ENCODE measurements at regions not wholly inside any gene's neighbourhood (a gene's known extent, or its start where the extent isn't known, plus 50 kb on each side); places are given as distances from the start of the nearest gene placed in this dataset.

- peak; percentile 67 to 73 for DNase-seq
These were observed 55.8 kb upstream of the SHC3 start for GRCh38 chr9:89234205-89235067.

DNA sequence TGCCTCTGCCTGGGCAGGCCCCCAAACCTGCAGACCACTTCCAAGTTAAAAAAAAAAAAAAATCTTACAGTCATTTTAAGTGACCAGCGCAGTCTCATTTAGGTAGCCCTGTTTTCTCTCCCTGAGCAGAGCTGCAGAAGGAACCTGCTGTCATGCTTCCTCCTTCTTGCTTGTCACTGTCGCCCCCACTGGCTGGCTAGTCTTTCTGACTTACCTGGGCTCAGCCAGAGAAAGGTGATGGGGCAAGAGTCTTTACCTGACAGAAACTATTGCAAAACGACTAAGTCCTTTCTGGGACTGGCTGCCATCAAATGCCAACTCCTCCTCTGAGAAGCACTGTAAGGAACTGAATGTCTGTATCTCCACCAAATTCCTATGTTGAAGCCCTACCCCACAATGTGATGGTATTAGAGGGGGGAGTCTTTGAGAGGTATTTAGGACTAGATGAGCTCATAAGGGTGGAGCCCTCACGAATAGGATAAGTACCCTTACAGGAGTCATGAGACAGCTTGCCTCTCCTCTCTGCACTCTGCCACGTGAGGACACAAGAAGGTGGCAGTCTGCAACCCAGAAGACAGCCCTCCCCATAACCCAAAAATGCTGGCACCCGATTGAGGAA lies 58.4 kb upstream of the SHC3 start:
- DNase-seq: no peak

- no peak for DNase-seq
These were observed 59.8 kb upstream of the SHC3 start for GRCh38 chr9:89238424-89238823.

DNA sequence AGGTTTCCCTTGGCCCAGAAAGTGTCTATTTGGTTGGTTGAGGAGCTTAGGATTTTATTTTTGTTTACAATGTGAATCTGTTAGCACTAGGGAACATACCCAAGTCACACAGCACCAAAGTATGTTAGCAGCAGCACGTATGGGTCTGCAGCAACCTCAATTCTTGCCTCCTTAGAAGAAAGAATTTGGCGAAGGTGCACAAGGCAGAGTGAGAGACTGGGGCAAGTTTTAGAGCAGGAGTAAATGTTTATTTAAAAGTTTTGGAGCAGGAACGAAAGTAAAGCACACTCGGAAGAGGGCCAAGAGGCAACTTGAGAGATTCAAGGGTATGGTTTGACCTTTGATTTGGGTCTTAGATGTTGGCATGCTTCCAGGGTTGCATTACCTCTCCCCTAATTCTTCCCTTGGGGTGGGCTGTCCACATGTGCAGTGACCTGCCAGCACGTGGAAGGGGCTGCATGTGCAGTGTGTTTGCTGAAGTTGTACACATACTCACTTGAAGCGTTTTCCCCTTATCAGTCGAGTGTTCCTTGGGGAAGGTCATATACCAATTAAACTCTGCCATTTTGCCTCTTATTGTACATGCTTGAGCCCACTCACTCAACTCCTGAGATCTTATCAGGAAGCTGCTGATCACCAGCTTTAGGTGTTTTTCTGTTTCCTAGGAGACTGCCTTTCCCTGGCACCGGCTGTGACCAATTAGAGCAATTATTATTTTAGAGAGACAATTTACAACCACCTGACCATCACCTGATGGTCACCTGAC lies 64.9 kb upstream of the SHC3 start:
- no peak for DNase-seq

DNA sequence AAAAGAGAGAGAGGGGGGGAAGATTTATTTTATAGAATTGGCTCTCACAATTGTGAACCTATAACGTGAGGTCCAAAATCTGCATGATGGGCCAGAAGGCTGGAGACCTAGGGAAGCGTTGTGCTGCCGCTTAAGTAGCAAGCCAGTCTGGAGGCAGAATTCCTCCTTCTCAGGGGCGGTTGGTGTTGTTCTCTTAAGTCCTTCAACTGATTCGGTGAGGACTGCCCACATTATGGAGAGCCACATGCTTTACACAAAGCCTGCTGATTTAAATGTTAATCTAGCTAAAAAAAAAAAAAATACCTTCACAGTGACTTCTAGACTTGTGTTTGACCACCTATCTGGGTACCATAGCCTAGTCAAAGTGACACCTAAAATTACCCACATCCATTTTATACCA lies 64.2 kb upstream of the CKS2 start:
- no peak for DNase-seq

- DNase-seq: no peak
These were observed 63.3 kb upstream of the CKS2 start for GRCh38 chr9:89247431-89248353.

GRCh38 chr9:89249001-89249400 lies 62.0 kb upstream of the CKS2 start:
- DNase-seq: no peak

DNA sequence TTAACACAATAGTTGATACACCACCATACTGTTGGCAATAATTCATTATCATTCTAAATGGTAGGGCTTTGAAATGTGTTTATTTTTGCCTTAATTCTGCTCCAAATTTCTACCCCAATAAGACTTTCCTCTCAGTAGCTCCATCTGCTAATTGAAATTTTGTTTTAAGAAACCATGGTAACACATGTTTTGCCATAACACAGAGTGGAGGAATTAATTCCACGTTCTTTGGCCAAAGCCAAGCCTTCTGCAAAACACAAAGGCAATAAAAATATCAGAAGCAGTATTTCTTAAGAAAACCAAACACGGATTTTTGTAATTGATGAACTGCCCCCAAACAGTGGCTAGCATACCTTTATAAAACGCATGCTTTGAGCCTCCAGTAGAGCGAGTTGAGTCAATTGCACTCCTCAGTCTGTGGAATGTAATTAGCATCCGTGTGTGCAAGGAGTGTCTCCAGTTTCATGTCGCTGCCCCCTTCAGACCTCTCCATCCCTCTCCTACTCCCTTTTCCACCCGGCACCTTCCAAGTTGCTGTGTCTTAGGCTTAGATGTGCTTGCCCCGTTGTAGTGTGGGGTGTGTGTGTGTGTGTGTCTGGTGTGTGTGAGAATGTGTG lies 58.2 kb upstream of the CKS2 start:
- DNase-seq: no peak

GRCh38 chr9:89254058-89254772 lies 56.8 kb upstream of the CKS2 start:
- no peak for DNase-seq

DNA sequence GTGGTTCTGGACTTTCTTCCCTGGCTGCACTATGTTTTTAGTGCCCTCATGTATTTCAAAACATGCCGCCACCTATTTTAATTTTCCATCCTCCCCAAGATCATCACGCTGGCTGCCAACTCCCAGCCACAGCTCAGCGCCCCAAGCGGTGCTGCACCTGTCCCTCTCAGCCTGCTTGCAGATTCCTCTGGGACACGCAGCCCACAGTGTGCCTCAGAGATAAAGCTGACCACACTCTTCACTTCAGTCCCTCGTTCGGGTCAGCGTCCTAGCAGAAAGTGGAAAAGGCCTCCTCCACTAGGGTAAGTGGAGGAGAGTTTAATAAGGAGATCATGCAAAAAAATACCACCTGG lies 56.2 kb upstream of the CKS2 start:
- DNase-seq: no peak

DNA sequence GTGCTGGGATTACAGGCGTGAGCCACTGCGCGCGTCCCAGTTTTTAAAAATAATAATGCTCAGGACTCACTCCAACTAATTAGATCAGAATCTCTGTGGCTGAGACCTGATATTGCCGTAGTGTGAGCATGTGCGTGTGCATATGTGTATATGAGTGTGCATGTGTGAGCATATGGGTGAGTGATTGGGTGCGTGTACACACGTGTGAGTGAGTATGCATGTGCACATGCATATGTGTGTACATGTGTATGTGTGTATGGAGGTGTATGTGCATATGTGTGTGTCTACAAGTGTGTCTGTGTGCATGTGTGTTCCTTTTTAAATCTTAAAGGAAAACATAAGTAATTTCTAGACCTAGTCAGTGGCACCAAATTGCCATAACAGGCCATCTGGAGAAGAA lies 54.8 kb upstream of the CKS2 start:
- no peak for DNase-seq

DNA sequence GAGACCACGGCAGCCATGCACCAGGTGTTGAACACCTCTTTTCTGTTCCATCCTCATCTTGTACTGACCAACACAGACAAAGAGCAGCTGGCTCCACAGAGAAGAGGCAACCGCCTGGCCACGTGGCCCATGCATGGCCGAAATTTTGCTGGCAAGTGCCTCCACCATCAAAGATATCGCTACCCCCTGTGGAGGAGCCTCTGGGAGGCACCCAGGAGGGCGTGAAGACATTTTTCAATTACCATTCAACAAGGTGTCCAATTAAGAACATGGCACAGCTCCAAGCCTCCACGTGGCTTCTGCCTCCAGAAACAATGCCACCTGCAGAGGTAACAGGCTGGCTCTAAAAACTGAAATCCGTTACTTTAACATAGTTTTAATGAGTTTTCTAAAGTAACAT lies 54.4 kb upstream of the CKS2 start:
- no peak for DNase-seq

DNA sequence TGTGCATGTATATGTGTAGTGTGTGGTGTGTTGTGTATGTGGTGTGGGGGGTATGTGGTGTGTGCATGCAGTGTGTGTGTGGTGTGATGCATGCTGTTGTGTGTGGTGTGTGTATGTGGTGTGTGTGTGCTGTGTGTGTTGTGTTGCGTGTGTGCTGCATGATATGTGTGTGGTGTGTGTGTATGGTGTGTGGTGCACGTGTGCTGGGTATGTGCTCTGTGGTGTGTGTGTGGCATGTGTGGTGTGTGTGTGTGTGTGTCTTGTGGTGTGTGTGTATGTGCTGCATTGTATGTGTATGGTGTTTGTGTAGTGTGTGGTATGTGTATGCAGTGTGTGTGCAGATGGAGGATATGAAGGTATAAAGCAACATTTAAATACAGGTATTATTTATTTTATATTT lies 50.5 kb upstream of the CKS2 start:
- no peak for DNase-seq

All from activated T-cell treated with anti-CD3 and anti-CD28 coated beads, Interleukin-2, amount 50 U/mL, for 48 hours (primary cell).